HepG2 (cell line): ENCODE measurements at regions not wholly inside any gene's neighbourhood (a gene's known extent, or its start where the extent isn't known, plus 50 kb on each side); places are given as distances from the start of the nearest gene placed in this dataset.

Experiments used
- ATAC-seq: fragments of 200-7000 bp; cut with Tn5 transposase; 3 replicates; pipeline ENCODE4 v1.9.1; 2020; ENCODE audit warnings: mild to moderate bottlenecking, moderate library complexity
- BruUV-seq: library from RNA; stranded (reverse); fragments of 400-500 nt; replicated peaks from 2 replicates; lab custom pipeline; 2021; lab: Mats Ljungman, UMichigan
- CTCF ChIA-PET: fragments of 300-600 bp; formaldehyde crosslinking; extraction: SDS; loops from one replicate; lab custom pipeline; 2021; ENCODE audit warnings: low total read pairs, inconsistent platforms, low intra/inter-chr PET ratio; lab: Yijun Ruan, JAX
- POLR2A ChIA-PET: fragments of 350-600 bp; sonication (Branson Sonifier 250); formaldehyde crosslinking; loops from one replicate; lab custom pipeline; 2020; ENCODE audit warnings: antibody characterized with exemption, inconsistent platforms; lab: Yijun Ruan, JAX
- DNase-seq: peaks from one replicate; pipeline ENCODE4 v3.0.0-alpha.2; 2015; ENCODE audit warnings: low spot score
- FAIRE-seq: peaks from 3 replicates; lab custom pipeline; 2011; peaks lifted over from hg19 to GRCh38; lab: Jason Lieb, UNC
- H2AFZ ChIP-seq: one replicate; pipeline ENCODE4 v1.6.1; 2011; ENCODE audit warnings: low read length, inconsistent platforms
- H3K27ac ChIP-seq: fragments of 300-600 bp; 3 replicates; pipeline ENCODE4 v1.8.0; 2011; ENCODE audit warnings: mixed run types, mild to moderate bottlenecking, mixed read lengths, low read length, inconsistent platforms; ENCODE audit not compliant: insufficient read depth; ENCODE audit errors: extremely low read length
- H3K27me3 ChIP-seq, 2 experiments: fragments of 200-600 bp in 1 of 2; 2 replicates in 1 of 2; 3 replicates in 1 of 2; pipeline versions ENCODE4 v1.6.0 to v1.8.0; 2011; ENCODE audit warnings: low read length in 2 of 2, mild to moderate bottlenecking in 2 of 2, moderate library complexity in 2 of 2, inconsistent platforms in 1 of 2; ENCODE audit not compliant: insufficient read depth in 2 of 2, control insufficient read depth in 1 of 2
- H3K36me3 ChIP-seq, 2 experiments: fragments of 200-600 bp in 1 of 2; replicated peaks in 1 of 2; 2 replicates in 1 of 2; 3 replicates in 1 of 2; pipeline versions ENCODE4 v1.5.1 to v1.8.0; 2011; ENCODE audit warnings: low read length in 2 of 2, inconsistent platforms in 1 of 2; ENCODE audit not compliant: insufficient read depth in 2 of 2, control insufficient read depth in 1 of 2
- H3K4me1 ChIP-seq: 2 replicates; pipeline ENCODE4 v1.5.1; 2012; ENCODE audit warnings: low read length, inconsistent platforms; ENCODE audit not compliant: insufficient read depth
- H3K4me2 ChIP-seq: 2 replicates; pipeline ENCODE4 v1.6.0; 2011; ENCODE audit warnings: low read depth, low read length, inconsistent platforms
- H3K4me3 ChIP-seq, 3 experiments: fragments of 200-600 bp in 1 of 3; sonication (generic), shearing (Covaris generic) in 1 of 3; replicated peaks in 1 of 3; 2 replicates each; pipeline ENCODE4 v1.5.1; 2011 to 2016; ENCODE audit warnings: low read length in 3 of 3, inconsistent platforms in 2 of 3, low read depth in 2 of 3, mild to moderate bottlenecking in 2 of 3, control low read depth in 1 of 3, mixed read lengths in 1 of 3; ENCODE audit not compliant: insufficient read depth in 1 of 3
- H3K79me2 ChIP-seq: one replicate; pipeline ENCODE4 v1.6.1; 2011; ENCODE audit warnings: low read length, inconsistent platforms; ENCODE audit not compliant: insufficient read depth
- H3K9ac ChIP-seq: 2 replicates; pipeline ENCODE4 v1.6.0; 2011; ENCODE audit warnings: mild to moderate bottlenecking, low read depth, low read length, inconsistent platforms; ENCODE audit not compliant: insufficient read depth
- H3K9me3 ChIP-seq: 2 replicates; pipeline ENCODE4 v1.5.1; 2012; ENCODE audit warnings: mild to moderate bottlenecking, low read length
- H4K20me1 ChIP-seq: 2 replicates; pipeline ENCODE4 v1.6.0; 2011; ENCODE audit warnings: inconsistent platforms, mild to moderate bottlenecking, low read length, moderate library complexity; ENCODE audit not compliant: insufficient read depth
- ARID4A ChIP-seq: sonication (generic); formaldehyde crosslinking; IDR thresholded peaks from 2 replicates; pipeline ENCODE4 v1.5.0; 2020; ENCODE audit warnings: mild to moderate bottlenecking, missing genetic modification reagents, borderline replicate concordance
- CTCF ChIP-seq: sonication (generic); formaldehyde crosslinking; IDR thresholded peaks from 2 replicates; pipeline ENCODE4 v1.5.0; 2020; ENCODE audit warnings: mild to moderate bottlenecking, missing genetic modification reagents, moderate library complexity
- SP140L ChIP-seq: sonication (generic); formaldehyde crosslinking; IDR thresholded peaks from 2 replicates; pipeline ENCODE4 v1.4.0; 2020; ENCODE audit warnings: missing genetic modification reagents, borderline replicate concordance
- TIGD3 ChIP-seq: sonication (generic); formaldehyde crosslinking; IDR thresholded peaks from 2 replicates; pipeline ENCODE4 v1.5.1; 2020; ENCODE audit warnings: mild to moderate bottlenecking, missing genetic modification reagents, borderline replicate concordance
- ZNF431 ChIP-seq: sonication (generic); formaldehyde crosslinking; IDR thresholded peaks from 2 replicates; pipeline ENCODE4 v1.9.0; 2022; ENCODE audit warnings: missing genetic modification reagents, low read depth, mild to moderate bottlenecking, borderline replicate concordance
- ZNF556 ChIP-seq: sonication (generic); formaldehyde crosslinking; IDR thresholded peaks from 2 replicates; pipeline ENCODE4 v1.4.0; 2020; ENCODE audit warnings: mild to moderate bottlenecking, missing genetic modification reagents, borderline replicate concordance
- WGBS: methylation state at CpG from one replicate; pipeline ENCODE4 v1.1.6; 2017; ENCODE audit warnings: low lambda C conversion rate; 5-methylcytosine and 5-hydroxymethylcytosine counted together
- in situ Hi-C: cut with HindIII; loops from 2 replicates; pipeline ENCODE4 v1.10.0; 2017; ENCODE audit warnings: low pct_unique_long_range_greater_than_20kb; ENCODE audit not compliant: extremely low pct_ligation_motif_present
- intact Hi-C: fragments of 100-400 bp; cut with micrococcal nuclease; formaldehyde crosslinking; loops from one replicate; pipeline ENCODE4 v1.10.0; 2022; ENCODE audit not compliant: unreplicated experiment

GRCh38 chr3:74891312-74891711, 276.9 kb upstream of the CNTN3 start (continued):
- TF ChIP-seq ARID4A (CRISPR knock-in tag), result no peak
- no peak for TF ChIP-seq ZNF431
- TF ChIP-seq ZNF556 (CRISPR knock-in tag), result no peak
- no peak for TF ChIP-seq TIGD3 (CRISPR knock-in tag)

- intact Hi-C loops, result no loop called here
Measured at GRCh38 chr3:74883690-74884089, 269.2 kb upstream of the CNTN3 start.

More at GRCh38 chr3:74883690-74884089, 269.2 kb upstream of the CNTN3 start:
- H3K79me2 ChIP-seq, result no peaks in the 10 kb centered on the region
- ChIA-PET CTCF (no interaction called here), POLR2A (no interaction called here)
- 0% methylated on average over 2 of the region's 2 CpGs for WGBS
- peak; percentile 2 for DNase-seq
- no peaks in the 10 kb centered on the region for H4K20me1 ChIP-seq
- peak; percentile 65 for FAIRE-seq
- H2AFZ ChIP-seq, result no peak overlapping the region
- H3K27me3 ChIP-seq, result no peaks in the 10 kb centered on the region
- no peak overlapping the region for H3K4me2 ChIP-seq
- no peaks in the 10 kb centered on the region for H3K36me3 ChIP-seq
- TF ChIP-seq CTCF (CRISPR knock-in tag) (0 out of 2 replicates have a peak, but pooled peaks have one; percentile 25), SP140L (CRISPR knock-in tag) (no peak)
- no TSS peak for BruUV-seq
- H3K4me3 ChIP-seq, result no peak overlapping the region
- no peaks in the 10 kb centered on the region for H3K9me3 ChIP-seq
- no peaks in the 10 kb centered on the region for H3K4me1 ChIP-seq
- H3K27ac ChIP-seq, result no peak overlapping the region
- no peak overlapping the region for H3K9ac ChIP-seq
- in situ Hi-C loops, result no loop called here
- ATAC-seq, result peak; percentile 49; the same call in 2 of the 3 replicates
